Upper lobe of left lung (tissue), 4 donors: ENCODE measurements at regions not wholly inside any gene's neighbourhood (a gene's known extent, or its start where the extent isn't known, plus 50 kb on each side); places are given as distances from the start of the nearest gene placed in this dataset.

Experiments
- POLR2AphosphoS5 ChIP-seq, 2 donors: sonication (generic); formaldehyde crosslinking; IDR thresholded peaks; one replicate each; pipeline ENCODE4 v1.5.1; 2017; ENCODE audit warnings: antibody characterized with exemption in 2 of 2
- TF ChIP-seq, protein P1 (sequence below), 6 experiments: fragments of 450-650 bp in 4 of 6; fragments of 200-600 bp in 2 of 6; sonication (generic) in 2 of 6; IDR thresholded peaks; one replicate each; pipeline ENCODE4 v1.5.1; 2016 to 2019; ENCODE audit warnings: antibody characterized with exemption in 6 of 6

DNA sequence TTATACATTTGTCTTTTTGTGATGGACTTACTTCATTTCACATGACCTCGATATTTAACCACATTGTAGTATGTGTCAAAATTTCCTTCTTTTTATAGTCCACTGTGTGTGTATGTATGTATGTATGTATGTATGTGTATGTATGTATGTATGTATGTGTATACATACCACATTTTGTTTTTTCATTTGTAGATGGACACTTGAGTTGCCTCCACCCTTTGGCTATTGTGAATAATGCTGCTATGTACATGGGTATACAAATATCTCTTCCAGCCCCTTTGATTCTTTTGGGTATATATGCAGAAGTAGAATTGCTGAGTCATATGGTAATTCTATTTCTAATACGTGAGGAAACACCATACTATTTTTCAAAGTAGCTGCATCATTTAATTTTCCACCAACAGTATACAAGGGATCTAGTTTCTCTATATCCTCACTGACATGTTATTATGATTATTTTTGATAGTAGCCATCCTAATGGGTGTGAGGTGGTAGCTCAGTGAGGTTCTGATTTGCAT is 228.2 kb downstream of the OPA1 start:
- TF ChIP-seq, protein P1, sequence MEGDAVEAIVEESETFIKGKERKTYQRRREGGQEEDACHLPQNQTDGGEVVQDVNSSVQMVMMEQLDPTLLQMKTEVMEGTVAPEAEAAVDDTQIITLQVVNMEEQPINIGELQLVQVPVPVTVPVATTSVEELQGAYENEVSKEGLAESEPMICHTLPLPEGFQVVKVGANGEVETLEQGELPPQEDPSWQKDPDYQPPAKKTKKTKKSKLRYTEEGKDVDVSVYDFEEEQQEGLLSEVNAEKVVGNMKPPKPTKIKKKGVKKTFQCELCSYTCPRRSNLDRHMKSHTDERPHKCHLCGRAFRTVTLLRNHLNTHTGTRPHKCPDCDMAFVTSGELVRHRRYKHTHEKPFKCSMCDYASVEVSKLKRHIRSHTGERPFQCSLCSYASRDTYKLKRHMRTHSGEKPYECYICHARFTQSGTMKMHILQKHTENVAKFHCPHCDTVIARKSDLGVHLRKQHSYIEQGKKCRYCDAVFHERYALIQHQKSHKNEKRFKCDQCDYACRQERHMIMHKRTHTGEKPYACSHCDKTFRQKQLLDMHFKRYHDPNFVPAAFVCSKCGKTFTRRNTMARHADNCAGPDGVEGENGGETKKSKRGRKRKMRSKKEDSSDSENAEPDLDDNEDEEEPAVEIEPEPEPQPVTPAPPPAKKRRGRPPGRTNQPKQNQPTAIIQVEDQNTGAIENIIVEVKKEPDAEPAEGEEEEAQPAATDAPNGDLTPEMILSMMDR (IDR thresholded peaks at IDR 0.05) = no peak
- no peak for TF ChIP-seq POLR2AphosphoS5 (IDR thresholded peaks at IDR 0.05)
